PC-3 (cell line): ENCODE measurements at regions not wholly inside any gene's neighbourhood (a gene's known extent, or its start where the extent isn't known, plus 50 kb on each side); places are given as distances from the start of the nearest gene placed in this dataset.

ENCODE experiments used
- ATAC-seq: fragments of 200-7000 bp; cut with Tn5 transposase; 2 replicates; pipeline ENCODE4 v1.9.1; 2020; ENCODE audit warnings: mild to moderate bottlenecking, moderate library complexity
- BruUV-seq: library from RNA; stranded (reverse); fragments of 400-500 nt; replicated peaks from 2 replicates; lab custom pipeline; 2021; lab: Mats Ljungman, UMichigan
- CTCF ChIA-PET: fragments of 300-600 bp; sonication (Branson Sonifier 250); formaldehyde crosslinking; loops from one replicate; lab custom pipeline; 2022; ENCODE audit warnings: antibody characterized with exemption; lab: Charles Lee
- POLR2A ChIA-PET: fragments of 300-600 bp; sonication (Branson Sonifier 250); formaldehyde crosslinking; loops from one replicate; lab custom pipeline; 2022; ENCODE audit warnings: antibody characterized with exemption; ENCODE audit not compliant: unreplicated experiment; lab: Charles Lee
- DNase-seq: peaks from one replicate; pipeline ENCODE4 v3.0.0-alpha.2; 2015
- H2AFZ ChIP-seq: fragments of 300-600 bp; sonication (generic); 2 replicates; pipeline ENCODE4 v1.6.0; 2016; ENCODE audit warnings: antibody characterized with exemption, low read length
- H3F3A ChIP-seq: fragments of 300-600 bp; sonication (generic); one replicate; pipeline ENCODE4 v1.6.0; 2017; ENCODE audit warnings: antibody characterized with exemption, low read length, control low read depth, mild to moderate bottlenecking; ENCODE audit not compliant: unreplicated experiment
- H3K27ac ChIP-seq: fragments of 300-600 bp; sonication (generic); 2 replicates; pipeline ENCODE4 v1.5.1; 2016; ENCODE audit warnings: mild to moderate bottlenecking, low read length
- H3K27me3 ChIP-seq: fragments of 300-600 bp; sonication (generic); 2 replicates; pipeline ENCODE4 v1.6.1; 2016; ENCODE audit warnings: low read length, mixed read lengths
- H3K36me3 ChIP-seq: fragments of 300-600 bp; sonication (generic); 2 replicates; pipeline ENCODE4 v1.6.1; 2016; ENCODE audit warnings: low read depth, mixed run types, low read length, mixed read lengths
- H3K4me1 ChIP-seq: fragments of 300-600 bp; sonication (generic); 2 replicates; pipeline ENCODE4 v1.5.1; 2016; ENCODE audit warnings: low read length; ENCODE audit not compliant: insufficient read depth
- H3K4me2 ChIP-seq: fragments of 300-600 bp; sonication (generic); 2 replicates; pipeline ENCODE4 v1.6.0; 2016; ENCODE audit warnings: low read length
- H3K4me3 ChIP-seq: fragments of 300-600 bp; sonication (generic); 2 replicates; pipeline ENCODE4 v1.5.1; 2016; ENCODE audit warnings: mild to moderate bottlenecking, low read length, mixed read lengths
- H3K79me2 ChIP-seq: fragments of 300-600 bp; sonication (generic); 2 replicates; pipeline ENCODE4 v1.6.1; 2017; ENCODE audit warnings: low read length, mixed read lengths
- H3K9ac ChIP-seq: fragments of 300-600 bp; sonication (generic); 2 replicates; pipeline ENCODE4 v1.6.0; 2016; ENCODE audit warnings: mild to moderate bottlenecking, low read length
- H3K9me2 ChIP-seq: fragments of 300-600 bp; sonication (generic); replicated peaks from 2 replicates; pipeline ENCODE4 v1.6.1; 2016; ENCODE audit warnings: mixed run types, low read length, mixed read lengths
- H3K9me3 ChIP-seq: fragments of 300-600 bp; sonication (generic); 2 replicates; pipeline ENCODE4 v1.6.1; 2016; ENCODE audit warnings: low read length, mixed read lengths
- H4K20me1 ChIP-seq: fragments of 300-600 bp; sonication (generic); 2 replicates; pipeline ENCODE4 v1.6.1; 2016; ENCODE audit warnings: low read length, mixed read lengths
- CTCF ChIP-seq: fragments of 300-600 bp; sonication (generic); conservative IDR thresholded peaks from 2 replicates; pipeline ENCODE4 v1.5.1; 2017; ENCODE audit warnings: antibody characterized with exemption, low read depth, mild to moderate bottlenecking, low read length
- EZH2 ChIP-seq: fragments of 300-600 bp; sonication (generic); IDR thresholded peaks from one replicate; pipeline ENCODE4 v1.6.1; 2017; ENCODE audit warnings: antibody characterized with exemption, mild to moderate bottlenecking, low read length; ENCODE audit not compliant: unreplicated experiment
- EZH2phosphoT487 ChIP-seq: fragments of 300-600 bp; sonication (generic); IDR thresholded peaks from 2 replicates; pipeline ENCODE4 v1.6.1; 2018; ENCODE audit warnings: mild to moderate bottlenecking, antibody characterized with exemption, low read length, borderline replicate concordance
- intact Hi-C: fragments of 100-400 bp; cut with micrococcal nuclease; formaldehyde crosslinking; loops from 2 replicates; pipeline ENCODE4 v1.9.0; 2023

GRCh38 chr15:39465843-39466749 is 114.8 kb upstream of the THBS1 start:
- ChIA-PET CTCF (no interaction called here), POLR2A (interaction anchor here (0.5 kb wide), 1 partner anchor 28 kb away, joined by 9 read pairs; no protein-coding TSS in a partner anchor)
- no peaks in the 10 kb centered on the region for H3K36me3 ChIP-seq
- BruUV-seq, result no TSS peak
- no peaks in the 10 kb centered on the region for H3F3A ChIP-seq
- ATAC-seq, result no peak
- peaks cover 13% of the 10 kb centered on the region for H3K4me1 ChIP-seq
- TF ChIP-seq EZH2 (no peak), CTCF (no peak), EZH2phosphoT487 (no peak)
- no peak overlapping the region for H3K9ac ChIP-seq
- no peaks in the 10 kb centered on the region for H3K27me3 ChIP-seq
- no peaks in the 10 kb centered on the region for H4K20me1 ChIP-seq
- DNase-seq, result no peak
- H3K9me2 ChIP-seq, result no peaks in the 10 kb centered on the region
- no peaks in the 10 kb centered on the region for H3K9me3 ChIP-seq
- no peak overlapping the region for H2AFZ ChIP-seq
- no peak overlapping the region for H3K4me2 ChIP-seq
- intact Hi-C loops, result no loop called here
- no peak overlapping the region for H3K4me3 ChIP-seq
- H3K27ac ChIP-seq, result no peak overlapping the region
- no peaks in the 10 kb centered on the region for H3K79me2 ChIP-seq

- no peaks in the 10 kb centered on the region for H3K9me3 ChIP-seq
- no peaks in the 10 kb centered on the region for H3K79me2 ChIP-seq
- CTCF ChIA-PET, result no interaction called here
- peaks cover 13% of the 10 kb centered on the region for H3K4me1 ChIP-seq
- H3K27ac ChIP-seq, result no peak overlapping the region
- H3K4me3 ChIP-seq, result no peak overlapping the region
- H3K27me3 ChIP-seq, result no peaks in the 10 kb centered on the region
- no peak for TF ChIP-seq CTCF
- TF ChIP-seq EZH2phosphoT487, result no peak
- TF ChIP-seq EZH2, result no peak
- H3K9ac ChIP-seq, result no peak overlapping the region
- DNase-seq (no peak), ATAC-seq (no peak)
- H4K20me1 ChIP-seq, result no peaks in the 10 kb centered on the region
- no peaks in the 10 kb centered on the region for H3K36me3 ChIP-seq
- POLR2A ChIA-PET, result interaction anchor here (0.5 kb wide), 1 partner anchor 27 kb away, joined by 9 read pairs; no protein-coding TSS in a partner anchor
- no TSS peak for BruUV-seq
- no peak overlapping the region for H3K4me2 ChIP-seq
- H2AFZ ChIP-seq, result no peak overlapping the region
- H3F3A ChIP-seq, result no peaks in the 10 kb centered on the region
- intact Hi-C loops, result no loop called here
- H3K9me2 ChIP-seq, result no peaks in the 10 kb centered on the region
Observed at GRCh38 chr15:39466750-39467105, 114.2 kb upstream of the THBS1 start.

GRCh38 chr15:39468331-39468730 is 112.5 kb upstream of the THBS1 start:
- Histone ChIP-seq H4K20me1 (no peaks in the 10 kb centered on the region), H3K4me3 (no peak overlapping the region), H3K27ac (no peak overlapping the region), H3K36me3 (no peaks in the 10 kb centered on the region), H3K9me2 (no peaks in the 10 kb centered on the region), H3K9me3 (no peaks in the 10 kb centered on the region), H3K4me1 (no peaks in the 10 kb centered on the region; the same call in 1 of the 2 replicates), H2AFZ (no peak overlapping the region), H3F3A (no peaks in the 10 kb centered on the region), H3K4me2 (no peak overlapping the region), H3K27me3 (no peaks in the 10 kb centered on the region), H3K79me2 (no peaks in the 10 kb centered on the region), H3K9ac (no peak overlapping the region)
- BruUV-seq, result no TSS peak
- ChIA-PET POLR2A (no interaction called here), CTCF (no interaction called here)
- intact Hi-C loops, result no loop called here
- ATAC-seq (no peak), DNase-seq (no peak)
- TF ChIP-seq EZH2 (no peak), CTCF (no peak), EZH2phosphoT487 (no peak)
